ENCODE measurements at regions not wholly inside any gene's neighbourhood (a gene's known extent, or its start where the extent isn't known, plus 50 kb on each side); places are given as distances from the start of the nearest gene placed in this dataset.

- no peak for TF ChIP-seq POLR2A (IDR thresholded peaks at IDR 0.05)
- no peak for TF ChIP-seq POLR2AphosphoS5 (IDR thresholded peaks at IDR 0.05)
- no peak for TF ChIP-seq CTCF (IDR thresholded peaks at IDR 0.05 in 8 of 11, conservative IDR thresholded peaks at IDR 0.05 in 3 of 11)
- Histone ChIP-seq H3K27me3 (replicated peaks in 1 of 7) (peaks cover 0 to 17% (median 0%) of the 10 kb centered on the region in 7 donors), H3K27ac (no peak overlapping the region), H3K4me1 (no peaks in the 10 kb centered on the region), H3K9me3 (peaks cover 0 to 60% (median 45%) of the 10 kb centered on the region in 8 donors), H3K4me3 (no peak overlapping the region), H3K36me3 (no peaks in the 10 kb centered on the region)
- intact Hi-C loops (cut with DNase I; ENCODE audit: low total_unique reads) = no loop called here
- no peak for DNase-seq
- WGBS, 5 donors = 69 to 87% (median 75%) methylated on average over 1 of the region's 1 CpG
Measured at GRCh38 chr4:1589098-1589497, 95.0 kb downstream of the FAM53A start.

GRCh38 chr4:1588306-1588705 lies 95.8 kb downstream of the FAM53A start:
- WGBS, 5 donors = 80 to 88% (median 82%) methylated on average over 5 of the region's 5 CpGs
- DNase-seq = peak; percentile 46
- Histone ChIP-seq H3K36me3 (no peaks in the 10 kb centered on the region), H3K27ac (no peak overlapping the region), H3K9me3 (peaks cover 0 to 60% (median 45%) of the 10 kb centered on the region in 8 donors), H3K4me3 (no peak overlapping the region), H3K27me3 (replicated peaks in 1 of 7) (peaks cover 0 to 12% (median 0%) of the 10 kb centered on the region in 7 donors), H3K4me1 (no peaks in the 10 kb centered on the region)
- intact Hi-C loops (cut with DNase I; ENCODE audit: low total_unique reads) = no loop called here
- TF ChIP-seq CTCF (IDR thresholded peaks at IDR 0.05 in 8 of 11, conservative IDR thresholded peaks at IDR 0.05 in 3 of 11) (no peak), POLR2AphosphoS5 (IDR thresholded peaks at IDR 0.05) (no peak), POLR2A (IDR thresholded peaks at IDR 0.05) (no peak)

- Histone ChIP-seq H3K4me1 (peaks cover 0 to 16% (median 1%) of the 10 kb centered on the region in 6 donors), H3K27ac (no peak overlapping the region), H3K36me3 (no peaks in the 10 kb centered on the region), H3K4me3 (no peak overlapping the region), H3K9me3 (peaks cover 0 to 25% (median 17%) of the 10 kb centered on the region in 8 donors), H3K27me3 (replicated peaks in 1 of 7) (no peaks in the 10 kb centered on the region)
- TF ChIP-seq CTCF (IDR thresholded peaks at IDR 0.05 in 8 of 11, conservative IDR thresholded peaks at IDR 0.05 in 3 of 11) (no peak), POLR2A (IDR thresholded peaks at IDR 0.05) (no peak), POLR2AphosphoS5 (IDR thresholded peaks at IDR 0.05) (no peak)
- DNase-seq = peak; percentile 70
- 27 to 71% (median 56%) methylated on average over 2 to 3 of the region's 3 CpGs for WGBS, 5 donors
- intact Hi-C loops (cut with DNase I; ENCODE audit: low total_unique reads) = no loop called here
Measured at GRCh38 chr4:1584498-1584897, 99.6 kb downstream of the FAM53A start.

GRCh38 chr4:1583859-1584258 lies 100.3 kb downstream of the FAM53A start:
- no peak for DNase-seq
- Histone ChIP-seq H3K4me3 (no peak overlapping the region), H3K27me3 (replicated peaks in 1 of 7) (no peaks in the 10 kb centered on the region), H3K27ac (no peak overlapping the region), H3K9me3 (peaks cover 0 to 18% (median 10%) of the 10 kb centered on the region in 8 donors), H3K36me3 (no peaks in the 10 kb centered on the region), H3K4me1 (peaks cover 0 to 22% (median 2%) of the 10 kb centered on the region in 6 donors)
- no peak for TF ChIP-seq POLR2AphosphoS5 (IDR thresholded peaks at IDR 0.05)
- TF ChIP-seq CTCF (IDR thresholded peaks at IDR 0.05 in 8 of 11, conservative IDR thresholded peaks at IDR 0.05 in 3 of 11) = no peak
- TF ChIP-seq POLR2A (IDR thresholded peaks at IDR 0.05) = no peak
- intact Hi-C loops (cut with DNase I; ENCODE audit: low total_unique reads) = no loop called here
- WGBS, 5 donors = 78 to 88% (median 83%) methylated on average over 5 of the region's 5 CpGs
